ENCODE measurements at regions not wholly inside any gene's neighbourhood (a gene's known extent, or its start where the extent isn't known, plus 50 kb on each side); places are given as distances from the start of the nearest gene placed in this dataset.

DNA sequence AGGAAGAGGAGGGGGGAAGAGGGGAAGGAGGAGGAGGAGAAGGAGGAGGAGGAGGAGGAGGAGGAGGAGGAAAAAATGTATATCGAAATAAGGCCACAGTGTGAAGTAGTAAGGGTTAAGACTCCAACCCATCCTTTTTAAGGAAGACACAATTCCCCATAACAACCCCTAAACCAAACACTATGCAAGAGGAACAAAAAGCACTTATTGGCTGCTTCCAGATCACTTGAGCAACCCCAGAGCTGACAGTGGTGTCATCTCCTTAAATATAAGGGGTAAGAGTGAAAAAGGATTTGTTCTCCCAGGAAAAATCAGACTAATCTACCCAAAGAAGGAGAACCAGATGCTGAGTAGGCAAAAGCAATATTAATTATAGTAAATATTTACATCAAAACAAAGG, 169.1 kb upstream of the SASH1 start:
- H3K27ac ChIP-seq (ENCODE audit: low read depth, low read length, poor library complexity, severe bottlenecking): no peak overlapping the region
- H3K9me3 ChIP-seq (ENCODE audit: low read length): no peaks in the 10 kb centered on the region
- no peaks in the 10 kb centered on the region for H3F3A ChIP-seq (ENCODE audit: insufficient read depth, low read length)
- no peaks in the 10 kb centered on the region for H3K4me1 ChIP-seq (ENCODE audit: insufficient read depth, low read length, severe bottlenecking)
- no peaks in the 10 kb centered on the region for H3K36me3 ChIP-seq (ENCODE audit: insufficient read depth, low read length)
- H4K20me1 ChIP-seq (ENCODE audit: insufficient read depth, low read length): no peaks in the 10 kb centered on the region
- H3K9ac ChIP-seq (ENCODE audit: low read length): no peak overlapping the region
- H3K27me3 ChIP-seq (ENCODE audit: insufficient read depth, low read length): no peaks in the 10 kb centered on the region
- no peaks in the 10 kb centered on the region for H3K79me2 ChIP-seq (ENCODE audit: insufficient read depth, low read length)
- no peaks in the 10 kb centered on the region for H3K9me2 ChIP-seq (ENCODE audit: low read depth, low read length)
- TF ChIP-seq, protein P1, sequence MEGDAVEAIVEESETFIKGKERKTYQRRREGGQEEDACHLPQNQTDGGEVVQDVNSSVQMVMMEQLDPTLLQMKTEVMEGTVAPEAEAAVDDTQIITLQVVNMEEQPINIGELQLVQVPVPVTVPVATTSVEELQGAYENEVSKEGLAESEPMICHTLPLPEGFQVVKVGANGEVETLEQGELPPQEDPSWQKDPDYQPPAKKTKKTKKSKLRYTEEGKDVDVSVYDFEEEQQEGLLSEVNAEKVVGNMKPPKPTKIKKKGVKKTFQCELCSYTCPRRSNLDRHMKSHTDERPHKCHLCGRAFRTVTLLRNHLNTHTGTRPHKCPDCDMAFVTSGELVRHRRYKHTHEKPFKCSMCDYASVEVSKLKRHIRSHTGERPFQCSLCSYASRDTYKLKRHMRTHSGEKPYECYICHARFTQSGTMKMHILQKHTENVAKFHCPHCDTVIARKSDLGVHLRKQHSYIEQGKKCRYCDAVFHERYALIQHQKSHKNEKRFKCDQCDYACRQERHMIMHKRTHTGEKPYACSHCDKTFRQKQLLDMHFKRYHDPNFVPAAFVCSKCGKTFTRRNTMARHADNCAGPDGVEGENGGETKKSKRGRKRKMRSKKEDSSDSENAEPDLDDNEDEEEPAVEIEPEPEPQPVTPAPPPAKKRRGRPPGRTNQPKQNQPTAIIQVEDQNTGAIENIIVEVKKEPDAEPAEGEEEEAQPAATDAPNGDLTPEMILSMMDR (IDR thresholded peaks at IDR 0.05; ENCODE audit: low read length): no peak
- no peak for TF ChIP-seq EZH2 (IDR thresholded peaks at IDR 0.05; ENCODE audit: borderline replicate concordance, low read length)
- no peak overlapping the region for H3K4me3 ChIP-seq (ENCODE audit: low read depth, low read length, poor library complexity, severe bottlenecking)
- no peak overlapping the region for H2AFZ ChIP-seq (ENCODE audit: low read length)
- H3K4me2 ChIP-seq (ENCODE audit: low read length): no peak overlapping the region

GRCh38 chr6:148175550-148176188, 167.0 kb upstream of the SASH1 start:
- Histone ChIP-seq H4K20me1 (ENCODE audit: insufficient read depth, low read length) (no peaks in the 10 kb centered on the region), H3K9ac (ENCODE audit: low read length) (no peak overlapping the region), H3K36me3 (ENCODE audit: insufficient read depth, low read length) (no peaks in the 10 kb centered on the region), H3K79me2 (ENCODE audit: insufficient read depth, low read length) (no peaks in the 10 kb centered on the region), H3K9me2 (ENCODE audit: low read depth, low read length) (no peaks in the 10 kb centered on the region), H3K27ac (ENCODE audit: low read depth, low read length, poor library complexity, severe bottlenecking) (no peak overlapping the region), H3F3A (ENCODE audit: insufficient read depth, low read length) (no peaks in the 10 kb centered on the region), H2AFZ (ENCODE audit: low read length) (no peak overlapping the region), H3K4me1 (ENCODE audit: insufficient read depth, low read length, severe bottlenecking) (no peaks in the 10 kb centered on the region), H3K4me3 (ENCODE audit: low read depth, low read length, poor library complexity, severe bottlenecking) (no peak overlapping the region), H3K4me2 (ENCODE audit: low read length) (no peak overlapping the region), H3K27me3 (ENCODE audit: insufficient read depth, low read length) (no peaks in the 10 kb centered on the region), H3K9me3 (ENCODE audit: low read length) (no peaks in the 10 kb centered on the region)
- TF ChIP-seq, protein P1 (IDR thresholded peaks at IDR 0.05; ENCODE audit: low read length): no peak
- TF ChIP-seq EZH2 (IDR thresholded peaks at IDR 0.05; ENCODE audit: borderline replicate concordance, low read length): no peak

- Histone ChIP-seq H4K20me1 (ENCODE audit: insufficient read depth, low read length) (no peaks in the 10 kb centered on the region), H3K79me2 (ENCODE audit: insufficient read depth, low read length) (no peaks in the 10 kb centered on the region), H3K9me3 (ENCODE audit: low read length) (no peaks in the 10 kb centered on the region), H3K4me3 (ENCODE audit: low read depth, low read length, poor library complexity, severe bottlenecking) (no peak overlapping the region), H3K4me2 (ENCODE audit: low read length) (no peak overlapping the region), H3K4me1 (ENCODE audit: insufficient read depth, low read length, severe bottlenecking) (no peaks in the 10 kb centered on the region), H3K9ac (ENCODE audit: low read length) (no peak overlapping the region), H3K27me3 (ENCODE audit: insufficient read depth, low read length) (no peaks in the 10 kb centered on the region), H3K9me2 (ENCODE audit: low read depth, low read length) (no peaks in the 10 kb centered on the region), H2AFZ (ENCODE audit: low read length) (no peak overlapping the region), H3F3A (ENCODE audit: insufficient read depth, low read length) (no peaks in the 10 kb centered on the region), H3K36me3 (ENCODE audit: insufficient read depth, low read length) (no peaks in the 10 kb centered on the region), H3K27ac (ENCODE audit: low read depth, low read length, poor library complexity, severe bottlenecking) (no peak overlapping the region)
- TF ChIP-seq EZH2 (IDR thresholded peaks at IDR 0.05; ENCODE audit: borderline replicate concordance, low read length): no peak
- TF ChIP-seq, protein P1 (IDR thresholded peaks at IDR 0.05; ENCODE audit: low read length): peak; percentile 75
These were observed 164.9 kb upstream of the SASH1 start for GRCh38 chr6:148177589-148178233.

All from OCI-LY1 (cell line).